Activated CD4-positive, alpha-beta T cell treated with anti-CD3 and anti-CD28 coated beads, Interleukin-2, amount 10 ng/mL, durations not matched to agents 7 days and 5 days (primary cell): ENCODE measurements at regions not wholly inside any gene's neighbourhood (a gene's known extent, or its start where the extent isn't known, plus 50 kb on each side); places are given as distances from the start of the nearest gene placed in this dataset.

Experiments
- CTCF ChIA-PET: fragments of 350-600 bp; sonication (Branson Sonifier 250); formaldehyde crosslinking; loops from one replicate; lab custom pipeline; 2021; ENCODE audit warnings: antibody characterized with exemption; lab: Charles Lee
- POLR2A ChIA-PET: fragments of 350-600 bp; sonication (Branson Sonifier 250); formaldehyde crosslinking; loops from one replicate; lab custom pipeline; 2021; ENCODE audit warnings: antibody characterized with exemption; lab: Charles Lee
- DNase-seq: peaks from one replicate; pipeline ENCODE4 v3.0.0-alpha.2; 2020
- H3K27ac Mint-ChIP-seq: one replicate; pipeline ENCODE4 v1.8.0; 2021; ENCODE audit warnings: mild to moderate bottlenecking, moderate library complexity, mixed read lengths
- H3K27me3 Mint-ChIP-seq: one replicate; pipeline ENCODE4 v1.8.0; 2021; ENCODE audit warnings: mixed read lengths
- H3K36me3 Mint-ChIP-seq: one replicate; pipeline ENCODE4 v1.8.0; 2021; ENCODE audit warnings: low read depth, mixed read lengths
- H3K4me1 Mint-ChIP-seq: one replicate; pipeline ENCODE4 v1.8.0; 2021; ENCODE audit warnings: mixed read lengths
- H3K4me3 Mint-ChIP-seq: one replicate; pipeline ENCODE4 v1.8.0; 2021; ENCODE audit warnings: mild to moderate bottlenecking, moderate library complexity, mixed read lengths
- H3K9me3 Mint-ChIP-seq: one replicate; pipeline ENCODE4 v1.8.0; 2021; ENCODE audit warnings: mixed read lengths

DNA sequence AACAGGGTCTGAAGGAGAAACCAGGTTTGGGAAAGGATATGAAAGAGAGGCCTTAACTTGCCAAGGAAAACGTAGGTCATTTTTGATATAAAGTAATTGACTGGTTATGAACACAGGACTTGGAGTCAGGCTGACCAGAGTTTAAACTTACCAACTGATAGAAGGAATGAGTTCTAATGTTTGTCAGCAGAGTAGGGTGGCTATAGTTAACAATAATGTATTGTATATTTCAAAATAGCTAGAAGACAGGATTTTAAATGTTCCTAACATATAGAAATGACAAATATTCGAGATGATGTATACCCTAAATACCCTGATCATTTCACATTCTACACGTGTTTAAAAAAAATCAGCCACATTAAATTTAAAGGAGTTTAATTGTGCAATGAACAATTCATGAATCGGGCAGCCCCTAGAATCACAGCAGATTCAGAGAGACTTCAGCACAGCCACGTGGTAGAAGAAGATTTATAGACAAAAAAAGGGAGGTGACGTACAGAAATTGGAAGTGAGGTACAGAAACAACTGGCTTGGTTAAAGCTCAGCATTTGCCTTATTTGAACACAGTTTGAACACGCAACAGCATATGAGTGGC is 52.5 kb upstream of the PLEKHG7 start:
- no peaks in the 10 kb centered on the region for H3K9me3 Mint-ChIP-seq
- no peak overlapping the region for H3K27ac Mint-ChIP-seq
- ChIA-PET CTCF (interaction anchor here (0.8 to 1.7 kb wide), 2 partner anchors 450 to 839 kb away, joined by 3 to 4 read pairs; no protein-coding TSS in a partner anchor), POLR2A (no interaction called here)
- no peak for DNase-seq
- H3K27me3 Mint-ChIP-seq, result no peaks in the 10 kb centered on the region
- no peaks in the 10 kb centered on the region for H3K36me3 Mint-ChIP-seq
- H3K4me1 Mint-ChIP-seq, result peaks cover 6% of the 10 kb centered on the region
- no peak overlapping the region for H3K4me3 Mint-ChIP-seq

DNA sequence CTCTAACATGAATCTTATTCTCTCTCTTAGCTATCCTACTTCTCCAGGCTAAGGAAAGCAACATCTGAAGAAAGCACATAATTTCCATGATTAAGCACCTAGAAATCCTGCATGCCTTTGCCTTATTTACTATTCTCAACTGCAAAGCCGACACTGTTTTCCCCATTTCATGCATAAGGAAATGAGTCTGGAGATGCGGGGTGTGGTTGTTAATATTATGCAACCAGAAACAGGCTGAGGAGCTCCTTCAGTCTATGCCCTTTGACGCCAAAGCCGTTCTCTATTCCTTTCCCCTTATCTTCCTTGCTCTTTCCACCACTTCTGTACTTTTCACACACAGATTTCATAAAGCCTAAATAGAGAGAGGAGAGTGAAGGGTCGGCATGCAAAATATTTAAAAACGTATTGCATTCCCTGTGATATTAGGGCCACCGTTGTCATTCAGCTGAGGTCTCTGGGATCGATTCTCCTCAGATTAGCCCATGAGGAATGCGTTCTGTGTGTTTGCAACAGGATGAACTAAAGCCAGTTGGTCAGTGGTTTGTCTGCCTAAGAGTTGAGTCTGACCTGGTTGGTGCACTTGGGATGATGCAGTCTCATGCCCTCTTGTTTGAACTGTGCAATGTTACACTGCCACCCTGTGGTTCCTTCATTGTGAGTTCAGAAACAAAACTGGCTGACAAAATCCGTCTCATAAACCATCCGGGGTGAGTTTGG is 53.1 kb upstream of the PLEKHG7 start:
- H3K27ac Mint-ChIP-seq, result no peak overlapping the region
- H3K36me3 Mint-ChIP-seq, result no peaks in the 10 kb centered on the region
- no peak overlapping the region for H3K4me3 Mint-ChIP-seq
- POLR2A ChIA-PET, result no interaction called here
- DNase-seq, result peak; percentile 72
- no peaks in the 10 kb centered on the region for H3K27me3 Mint-ChIP-seq
- H3K9me3 Mint-ChIP-seq, result no peaks in the 10 kb centered on the region
- peaks cover 6% of the 10 kb centered on the region for H3K4me1 Mint-ChIP-seq
- CTCF ChIA-PET, result interaction anchor here (0.8 to 1.7 kb wide), 4 partner anchors 17 to 838 kb away, joined by 3 to 4 read pairs (median 4); no protein-coding TSS in a partner anchor

DNA sequence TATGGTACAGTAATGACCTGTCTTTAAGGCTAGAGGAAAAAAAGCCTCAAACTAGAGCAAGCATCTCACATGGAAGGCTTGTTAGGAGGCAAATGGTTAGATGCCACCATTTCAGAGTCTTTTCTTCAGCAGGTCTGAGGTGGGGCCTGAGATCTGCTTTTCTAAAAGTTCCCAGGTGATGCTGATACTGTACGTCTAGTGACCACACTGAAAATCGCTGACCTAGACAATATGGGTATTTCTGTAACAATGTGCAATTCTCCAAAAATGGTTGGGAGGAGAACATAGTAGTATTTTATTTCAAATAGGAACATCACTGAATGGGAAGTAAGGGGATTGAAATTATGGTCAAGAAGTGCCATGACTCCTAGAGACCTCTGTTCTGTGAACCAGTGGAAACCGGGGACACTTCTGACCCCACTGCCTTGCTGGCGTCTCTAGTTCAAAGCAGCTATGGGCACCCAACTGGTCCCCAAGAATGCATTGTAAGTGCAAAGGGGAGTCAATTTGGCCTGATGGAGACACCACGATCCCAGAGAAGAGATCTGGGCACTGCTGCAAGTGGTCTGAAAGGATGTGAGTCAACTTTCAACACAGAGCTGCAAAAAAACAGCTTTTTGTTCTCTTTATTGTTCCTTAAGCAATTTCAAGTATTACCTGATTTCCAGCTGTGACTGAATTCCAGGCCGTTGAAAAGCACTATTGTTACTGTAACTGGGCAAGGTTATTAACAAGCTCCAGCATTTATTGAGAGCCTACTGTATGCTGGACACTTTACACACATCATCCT is 54.4 kb upstream of the PLEKHG7 start:
- Mint-ChIP-seq H3K36me3 (no peaks in the 10 kb centered on the region), H3K4me1 (peaks cover 6% of the 10 kb centered on the region), H3K27me3 (no peaks in the 10 kb centered on the region), H3K27ac (no peak overlapping the region), H3K9me3 (no peaks in the 10 kb centered on the region), H3K4me3 (no peak overlapping the region)
- no peak for DNase-seq
- ChIA-PET CTCF (interaction anchor here (1.2 to 1.7 kb wide), 3 partner anchors 16 to 837 kb away, joined by 3 to 4 read pairs (median 4); no protein-coding TSS in a partner anchor), POLR2A (interaction anchor here (0.6 kb wide), 1 partner anchor 1319 kb away, joined by 4 read pairs; no protein-coding TSS in a partner anchor)

DNA sequence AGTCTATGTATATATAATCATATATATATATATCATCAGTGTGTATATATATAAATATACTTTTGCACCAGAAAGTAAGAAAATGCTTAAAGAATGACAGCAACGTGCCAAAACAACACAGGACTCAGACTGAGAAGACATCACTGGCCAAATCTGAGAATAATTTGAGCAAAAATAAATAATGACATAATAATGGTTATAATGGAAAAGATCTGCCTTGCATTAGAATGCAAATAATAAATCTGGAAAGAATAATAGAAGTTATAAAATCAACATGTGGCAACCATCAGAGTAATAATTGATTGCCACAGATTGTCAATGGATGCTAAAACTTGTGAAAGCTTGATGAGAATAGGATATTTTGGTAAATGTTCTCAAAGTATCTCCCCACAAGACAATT is 61.5 kb upstream of the PLEKHG7 start:
- Mint-ChIP-seq H3K27me3 (no peaks in the 10 kb centered on the region), H3K36me3 (no peaks in the 10 kb centered on the region), H3K9me3 (peaks cover 6% of the 10 kb centered on the region), H3K4me1 (no peaks in the 10 kb centered on the region), H3K4me3 (no peak overlapping the region), H3K27ac (no peak overlapping the region)
- CTCF ChIA-PET, result no interaction called here
- no peak for DNase-seq
- POLR2A ChIA-PET, result no interaction called here

DNA sequence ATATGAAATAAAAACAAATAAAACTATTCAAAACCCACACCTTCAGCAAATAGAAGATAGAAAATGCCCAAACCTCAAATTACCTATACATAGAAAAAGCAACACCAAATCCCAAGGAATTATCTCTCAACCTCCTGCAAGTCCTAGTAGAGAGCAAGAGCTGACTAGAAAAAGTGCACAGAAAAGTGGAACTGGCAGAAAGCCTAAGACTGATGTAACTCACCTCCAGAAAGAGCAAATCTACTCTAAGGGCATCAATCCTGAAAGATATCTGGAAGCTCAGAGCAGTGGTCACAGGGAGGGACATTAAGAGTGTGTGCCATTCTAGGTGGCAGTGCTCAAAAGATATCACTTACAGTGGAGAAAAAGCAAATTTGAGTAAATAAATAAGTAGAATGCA is 62.1 kb upstream of the PLEKHG7 start:
- no peak overlapping the region for H3K4me3 Mint-ChIP-seq
- H3K4me1 Mint-ChIP-seq, result no peaks in the 10 kb centered on the region
- DNase-seq, result no peak
- H3K36me3 Mint-ChIP-seq, result no peaks in the 10 kb centered on the region
- peaks cover 6% of the 10 kb centered on the region for H3K9me3 Mint-ChIP-seq
- no peak overlapping the region for H3K27ac Mint-ChIP-seq
- H3K27me3 Mint-ChIP-seq, result no peaks in the 10 kb centered on the region
- CTCF ChIA-PET, result no interaction called here
- POLR2A ChIA-PET, result no interaction called here

DNA sequence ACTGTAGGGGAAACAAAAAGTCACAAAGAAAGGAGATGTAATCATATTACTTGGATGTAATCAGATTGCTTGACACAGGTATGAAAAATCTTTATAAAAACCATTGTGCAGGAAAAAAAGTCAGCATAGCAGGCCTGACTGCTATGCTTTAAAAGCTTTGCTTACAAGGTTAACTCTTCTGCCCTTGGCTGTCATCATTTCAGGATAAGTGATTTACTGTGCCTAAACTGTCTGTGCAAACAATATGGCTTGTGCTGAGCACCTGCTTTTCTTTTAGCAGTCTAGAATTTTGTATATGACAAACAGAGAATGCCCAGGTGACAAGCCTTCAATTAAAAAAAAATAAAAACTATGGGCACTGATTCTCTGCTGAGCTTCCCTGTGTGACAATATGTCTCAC is 63.8 kb upstream of the PLEKHG7 start:
- Mint-ChIP-seq H3K4me1 (no peaks in the 10 kb centered on the region), H3K27me3 (no peaks in the 10 kb centered on the region), H3K4me3 (no peak overlapping the region), H3K9me3 (peaks cover 6% of the 10 kb centered on the region), H3K36me3 (no peaks in the 10 kb centered on the region), H3K27ac (no peak overlapping the region)
- DNase-seq, result no peak
- POLR2A ChIA-PET, result no interaction called here
- CTCF ChIA-PET, result interaction anchor here (1.4 kb wide), 1 partner anchor 9 kb away, joined by 4 read pairs; no protein-coding TSS in a partner anchor

DNA sequence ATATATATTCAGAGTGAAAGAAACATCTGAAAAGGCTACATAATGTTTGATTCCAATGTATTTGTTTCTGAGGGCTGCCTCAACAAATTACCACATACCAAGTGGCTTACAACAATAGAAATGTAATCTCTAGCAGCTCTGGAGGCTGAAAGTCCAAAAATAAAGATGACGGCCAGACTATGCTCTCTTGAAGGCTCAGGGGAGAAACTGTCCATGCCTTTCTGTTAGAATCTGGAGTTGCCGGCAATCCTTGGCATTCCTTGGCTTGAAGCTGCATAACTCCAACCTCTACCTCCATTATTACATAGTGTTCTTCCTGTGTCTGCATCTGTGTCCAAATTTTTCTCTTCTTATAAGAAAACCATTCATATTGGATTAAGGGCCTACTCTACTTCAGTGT is 68.1 kb upstream of the PLEKHG7 start:
- Mint-ChIP-seq H3K27me3 (no peaks in the 10 kb centered on the region), H3K9me3 (no peaks in the 10 kb centered on the region), H3K36me3 (no peaks in the 10 kb centered on the region), H3K4me1 (no peaks in the 10 kb centered on the region), H3K27ac (no peak overlapping the region), H3K4me3 (no peak overlapping the region)
- ChIA-PET POLR2A (no interaction called here), CTCF (no interaction called here)
- no peak for DNase-seq

DNA sequence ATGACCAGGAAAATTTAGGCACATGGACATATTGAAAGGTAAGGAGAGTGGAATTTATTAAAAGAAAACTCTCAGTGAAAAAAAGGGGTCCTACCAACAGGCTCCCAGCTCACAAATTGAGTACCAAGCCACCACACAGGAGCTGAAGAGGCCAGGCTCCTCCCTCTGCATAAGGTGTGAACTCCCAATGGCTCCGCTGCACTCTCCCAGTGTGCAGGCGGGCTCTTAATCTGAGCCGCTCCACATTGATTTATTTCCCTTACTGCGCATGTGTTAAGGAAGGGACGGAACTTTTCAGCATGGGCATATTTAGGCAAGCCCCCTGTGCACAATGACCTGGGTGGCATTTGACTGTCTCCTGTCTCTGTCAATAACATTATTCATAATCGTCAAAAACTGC is 68.6 kb upstream of the PLEKHG7 start:
- POLR2A ChIA-PET, result no interaction called here
- DNase-seq, result no peak
- H3K36me3 Mint-ChIP-seq, result no peaks in the 10 kb centered on the region
- no peaks in the 10 kb centered on the region for H3K9me3 Mint-ChIP-seq
- H3K27ac Mint-ChIP-seq, result no peak overlapping the region
- no peak overlapping the region for H3K4me3 Mint-ChIP-seq
- H3K27me3 Mint-ChIP-seq, result no peaks in the 10 kb centered on the region
- CTCF ChIA-PET, result no interaction called here
- H3K4me1 Mint-ChIP-seq, result no peaks in the 10 kb centered on the region

DNA sequence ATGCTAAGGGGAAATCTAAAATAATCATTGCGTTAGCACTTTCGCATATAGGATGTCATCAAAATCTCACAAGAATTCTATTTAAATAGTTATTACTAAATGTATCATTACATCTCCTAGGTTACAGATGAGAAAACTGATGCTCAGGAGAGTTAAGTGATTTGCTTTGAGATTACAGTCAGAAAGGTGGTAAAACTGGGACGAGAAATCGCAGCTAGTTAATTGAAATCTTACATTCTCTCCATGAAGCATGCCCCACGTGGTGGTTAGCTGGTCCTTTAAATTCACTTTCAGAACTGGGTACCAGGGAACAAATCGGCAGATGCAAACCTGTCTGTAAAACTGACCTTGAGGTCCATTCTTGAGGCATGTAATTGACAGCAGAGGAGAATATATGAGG is 71.8 kb upstream of the PLEKHG7 start:
- Mint-ChIP-seq H3K4me3 (no peak overlapping the region), H3K4me1 (no peaks in the 10 kb centered on the region), H3K27me3 (no peaks in the 10 kb centered on the region), H3K36me3 (no peaks in the 10 kb centered on the region), H3K9me3 (no peaks in the 10 kb centered on the region), H3K27ac (no peak overlapping the region)
- no peak for DNase-seq
- ChIA-PET CTCF (interaction anchor here (1.5 kb wide), 1 partner anchor 7 kb away, joined by 4 read pairs; no protein-coding TSS in a partner anchor), POLR2A (no interaction called here)

DNA sequence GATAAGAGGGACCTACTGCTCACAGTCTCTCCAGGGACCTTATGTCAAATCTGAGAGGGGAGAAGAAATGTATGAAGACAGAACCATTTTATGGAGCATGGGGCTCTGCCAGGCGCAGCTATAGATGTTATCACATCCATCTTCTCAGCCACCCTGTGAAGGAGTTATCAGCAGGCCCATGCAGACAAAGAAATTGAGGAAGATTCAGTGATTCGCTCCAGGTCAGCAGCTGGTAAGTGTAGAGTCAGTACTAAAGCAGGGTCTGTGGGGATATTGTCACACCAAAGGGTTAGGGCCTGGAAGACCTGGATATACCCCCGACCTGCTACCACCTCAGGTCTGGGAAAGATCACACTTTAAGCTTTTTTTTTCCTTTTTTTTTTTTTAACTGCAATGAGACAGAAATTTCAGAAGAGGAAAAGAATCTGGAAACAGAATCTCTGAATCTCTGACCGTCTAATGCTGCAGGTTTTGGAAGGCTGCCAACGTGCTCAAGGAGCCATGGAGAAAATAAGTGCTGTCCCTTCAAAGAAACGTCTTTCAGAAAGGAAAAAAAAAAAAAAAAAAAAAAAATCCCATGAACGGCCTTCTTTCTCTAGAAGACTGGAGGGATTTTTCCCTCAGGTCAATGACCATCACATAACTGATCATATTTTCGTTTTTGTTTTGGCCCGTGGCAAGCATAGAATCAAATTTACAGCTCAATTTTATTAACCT is 73.3 kb upstream of the PLEKHG7 start:
- DNase-seq, result no peak
- no peaks in the 10 kb centered on the region for H3K4me1 Mint-ChIP-seq
- ChIA-PET POLR2A (no interaction called here), CTCF (interaction anchor here (1.5 kb wide), 1 partner anchor 9 kb away, joined by 4 read pairs; no protein-coding TSS in a partner anchor)
- H3K27me3 Mint-ChIP-seq, result no peaks in the 10 kb centered on the region
- no peaks in the 10 kb centered on the region for H3K9me3 Mint-ChIP-seq
- H3K27ac Mint-ChIP-seq, result no peak overlapping the region
- H3K36me3 Mint-ChIP-seq, result no peaks in the 10 kb centered on the region
- H3K4me3 Mint-ChIP-seq, result no peak overlapping the region

DNA sequence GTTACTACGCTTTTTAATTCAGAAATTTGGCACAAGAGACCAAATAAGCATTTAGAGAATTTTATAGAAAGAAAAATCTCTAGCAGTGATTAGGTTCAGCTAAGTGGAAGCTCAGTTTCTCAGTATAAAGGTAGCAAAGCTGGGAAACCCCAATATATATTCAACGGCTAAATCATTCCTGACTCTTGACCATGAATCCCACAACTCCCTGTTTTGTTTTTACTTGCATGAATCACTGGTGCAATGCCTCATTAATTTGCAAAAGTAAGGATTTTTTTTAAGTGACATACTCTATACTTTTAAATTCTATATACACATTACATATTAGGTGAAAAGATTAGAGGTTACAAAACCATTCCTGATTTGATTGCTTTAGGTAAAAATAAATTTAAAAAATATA is 74.3 kb upstream of the PLEKHG7 start:
- ChIA-PET POLR2A (no interaction called here), CTCF (interaction anchor here (1.3 kb wide), 1 partner anchor 16 kb away, joined by 3 read pairs; no protein-coding TSS in a partner anchor)
- H3K27me3 Mint-ChIP-seq, result no peaks in the 10 kb centered on the region
- no peak overlapping the region for H3K4me3 Mint-ChIP-seq
- no peaks in the 10 kb centered on the region for H3K36me3 Mint-ChIP-seq
- no peak overlapping the region for H3K27ac Mint-ChIP-seq
- H3K9me3 Mint-ChIP-seq, result no peaks in the 10 kb centered on the region
- no peak for DNase-seq
- H3K4me1 Mint-ChIP-seq, result no peaks in the 10 kb centered on the region

DNA sequence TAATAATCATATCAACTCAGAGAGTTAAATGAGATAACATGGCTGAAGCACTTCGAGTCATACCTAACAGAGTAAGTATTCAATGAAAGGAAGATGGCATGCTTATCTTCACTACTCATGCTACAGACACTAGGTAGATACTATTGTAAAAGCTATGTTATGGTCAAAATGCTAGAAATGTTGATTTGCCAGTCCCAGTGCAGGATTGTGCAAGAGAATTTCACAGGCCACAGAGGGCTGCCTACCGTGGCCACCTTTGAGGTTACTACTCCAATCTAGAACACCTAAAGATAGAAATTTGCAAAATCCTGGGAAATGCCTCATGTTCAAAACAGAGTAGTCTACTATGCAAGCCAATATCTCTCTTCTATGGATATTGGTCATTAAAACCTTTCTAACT is 75.3 kb upstream of the PLEKHG7 start:
- Mint-ChIP-seq H3K27ac (no peak overlapping the region), H3K27me3 (no peaks in the 10 kb centered on the region), H3K4me1 (no peaks in the 10 kb centered on the region), H3K9me3 (peaks cover 3% of the 10 kb centered on the region), H3K4me3 (no peak overlapping the region), H3K36me3 (no peaks in the 10 kb centered on the region)
- ChIA-PET CTCF (interaction anchor here (1.3 kb wide), 1 partner anchor 15 kb away, joined by 3 read pairs; no protein-coding TSS in a partner anchor), POLR2A (no interaction called here)
- no peak for DNase-seq
